ENCODE measurements at regions not wholly inside any gene's neighbourhood (a gene's known extent, or its start where the extent isn't known, plus 50 kb on each side); places are given as distances from the start of the nearest gene placed in this dataset.

DNA sequence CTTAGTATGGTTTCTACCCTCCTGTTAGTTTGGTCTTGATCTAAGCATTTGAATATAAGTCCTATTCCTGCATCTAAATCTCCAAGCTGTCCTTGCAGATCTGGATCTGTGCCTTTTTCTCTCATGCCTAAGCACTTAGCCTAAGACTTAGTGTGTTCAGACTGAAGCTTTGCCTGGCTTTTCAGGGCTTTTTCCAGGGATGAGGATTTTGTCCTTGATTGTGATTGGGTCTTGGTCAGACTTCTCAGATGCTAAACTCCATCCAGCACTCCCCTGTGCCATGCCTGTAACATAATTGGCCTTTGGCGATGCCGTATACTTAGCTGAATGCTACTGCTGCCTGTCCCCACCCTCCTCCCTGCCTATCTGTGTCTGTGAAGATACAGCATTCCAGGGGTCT, 98.1 kb upstream of the NRIP1 start:
- no peaks in the 10 kb centered on the region for H3K79me2 ChIP-seq (ENCODE audit: insufficient read depth, low read length)

DNA sequence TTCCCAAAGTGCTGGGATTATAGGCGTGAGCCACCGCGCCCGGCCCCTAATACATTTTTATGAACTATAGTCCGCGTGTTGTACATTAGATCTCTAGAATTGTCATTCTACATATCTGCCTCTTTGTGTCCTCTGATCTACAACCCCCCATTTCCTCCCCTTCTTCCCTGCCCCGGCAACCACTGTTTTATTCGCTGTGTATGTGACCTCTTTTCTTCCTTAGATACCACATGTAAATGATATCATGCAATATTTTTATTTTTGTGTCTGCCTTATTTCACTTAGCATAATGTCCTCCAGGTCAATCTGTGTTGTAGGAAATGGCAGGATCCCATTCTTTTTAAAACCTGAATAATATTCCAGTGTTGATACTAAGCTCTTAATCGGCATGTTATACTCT, 99.5 kb upstream of the NRIP1 start:
- ATAC-seq (ENCODE audit: insufficient read depth, low read depth) (no peak), DNase-seq (no peak)
- Histone ChIP-seq H3K4me1 (ENCODE audit: insufficient read depth, low read length) (no peaks in the 10 kb centered on the region), H3K27ac (ENCODE audit: low read length) (no peak overlapping the region), H3K4me2 (ENCODE audit: insufficient read depth, low read length) (no peak overlapping the region), H4K20me1 (ENCODE audit: insufficient read depth, low read length) (no peaks in the 10 kb centered on the region), H3K9me3 (ENCODE audit: insufficient read depth, low read length, severe bottlenecking) (no peaks in the 10 kb centered on the region), H3K9ac (ENCODE audit: low read depth, low read length) (no peak overlapping the region), H3K79me2 (ENCODE audit: insufficient read depth, low read length) (no peaks in the 10 kb centered on the region), H3K36me3 (ENCODE audit: insufficient read depth, low read length) (no peaks in the 10 kb centered on the region), H3K27me3 (ENCODE audit: insufficient read depth, low read length, poor library complexity) (no peaks in the 10 kb centered on the region), H2AFZ (ENCODE audit: low read depth, low read length) (no peak overlapping the region), H3K4me3 (ENCODE audit: low read depth in 1 of 2, low read length in 2 of 2) (no peak overlapping the region)
- TF ChIP-seq, protein P1, sequence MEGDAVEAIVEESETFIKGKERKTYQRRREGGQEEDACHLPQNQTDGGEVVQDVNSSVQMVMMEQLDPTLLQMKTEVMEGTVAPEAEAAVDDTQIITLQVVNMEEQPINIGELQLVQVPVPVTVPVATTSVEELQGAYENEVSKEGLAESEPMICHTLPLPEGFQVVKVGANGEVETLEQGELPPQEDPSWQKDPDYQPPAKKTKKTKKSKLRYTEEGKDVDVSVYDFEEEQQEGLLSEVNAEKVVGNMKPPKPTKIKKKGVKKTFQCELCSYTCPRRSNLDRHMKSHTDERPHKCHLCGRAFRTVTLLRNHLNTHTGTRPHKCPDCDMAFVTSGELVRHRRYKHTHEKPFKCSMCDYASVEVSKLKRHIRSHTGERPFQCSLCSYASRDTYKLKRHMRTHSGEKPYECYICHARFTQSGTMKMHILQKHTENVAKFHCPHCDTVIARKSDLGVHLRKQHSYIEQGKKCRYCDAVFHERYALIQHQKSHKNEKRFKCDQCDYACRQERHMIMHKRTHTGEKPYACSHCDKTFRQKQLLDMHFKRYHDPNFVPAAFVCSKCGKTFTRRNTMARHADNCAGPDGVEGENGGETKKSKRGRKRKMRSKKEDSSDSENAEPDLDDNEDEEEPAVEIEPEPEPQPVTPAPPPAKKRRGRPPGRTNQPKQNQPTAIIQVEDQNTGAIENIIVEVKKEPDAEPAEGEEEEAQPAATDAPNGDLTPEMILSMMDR (IDR thresholded peaks at IDR 0.05; ENCODE audit: borderline replicate concordance, extremely low read depth, low read length, poor library complexity, severe bottlenecking) = no peak
- TF ChIP-seq EZH2 (IDR thresholded peaks at IDR 0.05; ENCODE audit: borderline replicate concordance, low read depth, low read length, severe bottlenecking) = no peak

More for the DNA sequence above, 98.1 kb upstream of the NRIP1 start:
- DNase-seq (no peak), ATAC-seq (ENCODE audit: insufficient read depth, low read depth) (no peak)
- TF ChIP-seq, protein P1 (IDR thresholded peaks at IDR 0.05; ENCODE audit: borderline replicate concordance, extremely low read depth, low read length, poor library complexity, severe bottlenecking) = no peak
- TF ChIP-seq EZH2 (IDR thresholded peaks at IDR 0.05; ENCODE audit: borderline replicate concordance, low read depth, low read length, severe bottlenecking) = no peak
- no peak overlapping the region for H3K4me3 ChIP-seq (ENCODE audit: low read depth in 1 of 2, low read length in 2 of 2)
- no peak overlapping the region for H3K4me2 ChIP-seq (ENCODE audit: insufficient read depth, low read length)
- H3K36me3 ChIP-seq (ENCODE audit: insufficient read depth, low read length) = no peaks in the 10 kb centered on the region
- H3K27ac ChIP-seq (ENCODE audit: low read length) = no peak overlapping the region
- no peaks in the 10 kb centered on the region for H3K4me1 ChIP-seq (ENCODE audit: insufficient read depth, low read length)
- H4K20me1 ChIP-seq (ENCODE audit: insufficient read depth, low read length) = no peaks in the 10 kb centered on the region
- no peaks in the 10 kb centered on the region for H3K9me3 ChIP-seq (ENCODE audit: insufficient read depth, low read length, severe bottlenecking)
- H3K9ac ChIP-seq (ENCODE audit: low read depth, low read length) = no peak overlapping the region
- no peak overlapping the region for H2AFZ ChIP-seq (ENCODE audit: low read depth, low read length)
- H3K27me3 ChIP-seq (ENCODE audit: insufficient read depth, low read length, poor library complexity) = no peaks in the 10 kb centered on the region

DNA sequence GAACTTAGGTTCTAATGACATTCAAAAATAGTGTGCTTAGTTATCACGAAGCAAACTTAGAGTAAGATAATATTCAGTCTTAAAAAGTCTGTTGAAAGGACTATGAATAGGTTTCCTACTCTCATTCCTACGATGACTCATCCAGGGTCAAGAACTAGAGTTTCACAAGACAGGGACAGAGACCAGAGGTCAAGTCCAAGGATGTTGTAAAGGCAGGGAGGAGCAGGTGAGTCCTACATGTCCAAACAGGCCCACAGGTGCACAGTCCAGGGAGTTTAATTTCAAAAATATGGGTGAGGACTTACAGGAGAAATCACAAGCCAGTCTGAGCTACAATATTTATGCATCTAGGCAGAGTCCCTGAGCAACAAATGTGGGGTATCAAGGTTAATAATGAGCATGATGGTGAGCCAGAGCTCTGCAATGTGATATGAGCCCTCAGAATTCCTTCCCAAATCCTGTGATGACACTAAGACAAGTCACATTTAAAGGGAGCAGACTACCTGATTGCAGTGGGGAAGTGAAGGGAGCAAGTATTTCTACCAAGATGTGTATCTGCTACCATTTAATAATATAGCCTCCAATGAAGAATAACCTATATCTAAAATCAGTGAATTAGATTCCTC, 100.0 kb upstream of the NRIP1 start:
- H4K20me1 ChIP-seq (ENCODE audit: insufficient read depth, low read length) = no peaks in the 10 kb centered on the region

More for the DNA sequence above, 100.0 kb upstream of the NRIP1 start:
- Histone ChIP-seq H3K4me1 (ENCODE audit: insufficient read depth, low read length) (no peaks in the 10 kb centered on the region), H3K36me3 (ENCODE audit: insufficient read depth, low read length) (no peaks in the 10 kb centered on the region), H3K4me2 (ENCODE audit: insufficient read depth, low read length) (no peak overlapping the region), H3K79me2 (ENCODE audit: insufficient read depth, low read length) (no peaks in the 10 kb centered on the region), H3K27me3 (ENCODE audit: insufficient read depth, low read length, poor library complexity) (no peaks in the 10 kb centered on the region), H2AFZ (ENCODE audit: low read depth, low read length) (no peak overlapping the region), H3K27ac (ENCODE audit: low read length) (no peak overlapping the region), H3K9me3 (ENCODE audit: insufficient read depth, low read length, severe bottlenecking) (no peaks in the 10 kb centered on the region), H3K4me3 (ENCODE audit: low read depth in 1 of 2, low read length in 2 of 2) (no peak overlapping the region), H3K9ac (ENCODE audit: low read depth, low read length) (no peak overlapping the region)
- ATAC-seq (ENCODE audit: insufficient read depth, low read depth) (no peak), DNase-seq (no peak)
- TF ChIP-seq EZH2 (IDR thresholded peaks at IDR 0.05; ENCODE audit: borderline replicate concordance, low read depth, low read length, severe bottlenecking) = no peak
- TF ChIP-seq, protein P1 (IDR thresholded peaks at IDR 0.05; ENCODE audit: borderline replicate concordance, extremely low read depth, low read length, poor library complexity, severe bottlenecking) = no peak

Data from DND-41 (cell line).